Erythroblast (primary cell): ENCODE measurements at regions not wholly inside any gene's neighbourhood (a gene's known extent, or its start where the extent isn't known, plus 50 kb on each side); places are given as distances from the start of the nearest gene placed in this dataset.

Source experiments
- GATA1 ChIP-seq: IDR thresholded peaks from 2 replicates; pipeline ENCODE4 v1.6.1; 2011; ENCODE audit warnings: low read depth, mild to moderate bottlenecking, control low read depth, low read length, moderate library complexity
- POLR2A ChIP-seq: IDR thresholded peaks from 2 replicates; pipeline ENCODE4 v1.6.1; 2011; ENCODE audit warnings: mild to moderate bottlenecking, low read length

DNA sequence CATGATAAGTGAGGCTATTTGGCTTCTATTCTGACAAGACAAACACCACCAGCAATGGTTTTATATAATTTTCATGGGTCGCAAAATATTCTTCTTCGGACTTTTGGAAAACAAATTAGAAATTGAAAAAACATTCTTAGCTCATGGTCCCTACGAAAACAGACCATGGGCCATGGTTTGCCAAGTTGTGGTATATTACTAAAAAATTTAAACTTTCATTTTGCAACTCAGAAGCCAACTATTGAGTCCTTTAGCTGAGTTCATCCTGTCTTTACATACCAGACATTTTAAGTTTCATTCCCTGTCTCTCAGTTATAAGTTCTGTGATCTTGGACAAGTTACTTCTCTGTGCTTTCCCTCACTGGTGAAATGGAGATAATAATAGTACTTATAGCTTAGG is 198.1 kb downstream of the CSNK1G3 start:
- no peak for TF ChIP-seq POLR2A
- TF ChIP-seq GATA1 = no peak
